ENCODE measurements at regions not wholly inside any gene's neighbourhood (a gene's known extent, or its start where the extent isn't known, plus 50 kb on each side); places are given as distances from the start of the nearest gene placed in this dataset.

DNA sequence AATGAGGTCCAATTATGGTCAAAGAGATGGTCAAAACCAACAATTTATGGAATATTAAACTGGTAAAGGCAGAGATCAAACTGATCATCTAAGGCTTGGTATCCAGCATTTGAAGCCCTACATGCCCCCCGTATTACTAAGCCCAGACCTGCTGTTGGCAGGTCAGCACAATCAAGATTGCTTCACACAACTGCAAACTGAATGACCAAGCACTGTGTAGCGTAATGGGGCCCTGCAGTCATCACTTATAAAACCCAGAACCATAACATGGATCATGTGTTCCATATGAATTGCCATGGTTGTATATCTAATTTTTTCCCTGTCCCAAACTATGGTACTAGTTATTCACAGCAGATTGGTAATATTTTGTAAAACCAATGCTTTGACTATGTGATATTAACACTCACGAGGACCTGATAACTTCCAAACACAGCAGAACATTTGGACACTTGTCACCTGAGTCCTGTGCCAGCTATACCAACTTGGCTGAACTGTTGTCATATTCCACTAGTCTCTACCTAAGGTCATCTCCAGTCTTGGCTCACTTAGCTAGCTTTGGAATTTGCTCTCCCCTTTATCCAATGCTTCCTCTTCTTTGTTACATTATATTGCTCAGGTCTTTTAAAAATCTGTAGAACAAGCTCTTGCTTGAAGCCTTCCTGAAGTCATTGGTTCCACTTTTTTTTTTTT is 81.7 kb upstream of the HMHB1 start (continued):
- no peak for TF ChIP-seq ZNF407 (IDR thresholded peaks at IDR 0.05; ENCODE audit: low read depth)
- TF ChIP-seq HMGN3 (IDR thresholded peaks at IDR 0.05; ENCODE audit: borderline replicate concordance, extremely low read depth, insufficient read length, low read depth, low read length) = no peak
- TF ChIP-seq ZBTB8A (IDR thresholded peaks at IDR 0.05; ENCODE audit: partially characterized antibody) = no peak

All from K562 (cell line).